ENCODE measurements at regions not wholly inside any gene's neighbourhood (a gene's known extent, or its start where the extent isn't known, plus 50 kb on each side); places are given as distances from the start of the nearest gene placed in this dataset.

- no peak overlapping the region for H3K27ac ChIP-seq
- peaks cover 0 to 4% of the 10 kb centered on the region in 2 experiments for H3K4me1 ChIP-seq (ENCODE audit: control insufficient read depth in 1 of 2, insufficient read depth in 1 of 2, low read depth in 1 of 2, low read length in 1 of 2)
Observed at GRCh38 chr6:87806099-87806498, 104.1 kb upstream of the AKIRIN2 start.

GRCh38 chr6:87803791-87804190 is 101.8 kb upstream of the AKIRIN2 start:
- H3K27ac ChIP-seq: no peak overlapping the region
- H3K4me1 ChIP-seq (ENCODE audit: control insufficient read depth in 1 of 2, insufficient read depth in 1 of 2, low read depth in 1 of 2, low read length in 1 of 2): peaks cover 0 to 4% of the 10 kb centered on the region in 2 experiments
- H3K36me3 ChIP-seq: no peaks in the 10 kb centered on the region
- no peaks in the 10 kb centered on the region for H3K27me3 ChIP-seq
- TF ChIP-seq CTCF (IDR thresholded peaks at IDR 0.05): no peak
- H3K9me3 ChIP-seq: no peaks in the 10 kb centered on the region
- H3K4me3 ChIP-seq (ENCODE audit: low read depth in 1 of 2, low read length in 1 of 2): no peak overlapping the region

More at GRCh38 chr6:87806099-87806498, 104.1 kb upstream of the AKIRIN2 start:
- Histone ChIP-seq H3K9me3 (no peaks in the 10 kb centered on the region), H3K4me3 (ENCODE audit: low read depth in 1 of 2, low read length in 1 of 2) (no peak overlapping the region), H3K27me3 (no peaks in the 10 kb centered on the region), H3K36me3 (no peaks in the 10 kb centered on the region)
- TF ChIP-seq CTCF (IDR thresholded peaks at IDR 0.05): no peak

- Histone ChIP-seq H3K36me3 (no peaks in the 10 kb centered on the region), H3K27me3 (no peaks in the 10 kb centered on the region), H3K4me1 (ENCODE audit: control insufficient read depth in 1 of 2, insufficient read depth in 1 of 2, low read depth in 1 of 2, low read length in 1 of 2) (peaks cover 0 to 7% of the 10 kb centered on the region in 2 experiments), H3K27ac (no peak overlapping the region), H3K9me3 (no peaks in the 10 kb centered on the region), H3K4me3 (ENCODE audit: low read depth in 1 of 2, low read length in 1 of 2) (no peak overlapping the region)
- TF ChIP-seq CTCF (IDR thresholded peaks at IDR 0.05): no peak
Observed at GRCh38 chr6:87799651-87800050, 97.6 kb upstream of the AKIRIN2 start.

- Histone ChIP-seq H3K9me3 (no peaks in the 10 kb centered on the region), H3K4me3 (ENCODE audit: low read depth in 1 of 2, low read length in 1 of 2) (no peak overlapping the region), H3K4me1 (ENCODE audit: control insufficient read depth in 1 of 2, insufficient read depth in 1 of 2, low read depth in 1 of 2, low read length in 1 of 2) (peaks cover 0 to 4% of the 10 kb centered on the region in 2 experiments), H3K36me3 (no peaks in the 10 kb centered on the region), H3K27me3 (no peaks in the 10 kb centered on the region), H3K27ac (no peak overlapping the region)
- no peak for TF ChIP-seq CTCF (IDR thresholded peaks at IDR 0.05)
Observed at GRCh38 chr6:87798393-87799278, 96.6 kb upstream of the AKIRIN2 start.

- no peak for TF ChIP-seq CTCF (IDR thresholded peaks at IDR 0.05)
- no peaks in the 10 kb centered on the region for H3K36me3 ChIP-seq
Observed at GRCh38 chr6:87794922-87795885, 93.2 kb upstream of the AKIRIN2 start.

More at GRCh38 chr6:87794922-87795885, 93.2 kb upstream of the AKIRIN2 start:
- Histone ChIP-seq H3K9me3 (no peaks in the 10 kb centered on the region), H3K4me3 (ENCODE audit: low read depth in 1 of 2, low read length in 1 of 2) (no peak overlapping the region), H3K4me1 (ENCODE audit: control insufficient read depth in 1 of 2, insufficient read depth in 1 of 2, low read depth in 1 of 2, low read length in 1 of 2) (peaks cover 0 to 4% of the 10 kb centered on the region in 2 experiments), H3K27ac (no peak overlapping the region), H3K27me3 (no peaks in the 10 kb centered on the region)
